Astrocyte of the cerebellum (primary cell): ENCODE measurements at regions not wholly inside any gene's neighbourhood (a gene's known extent, or its start where the extent isn't known, plus 50 kb on each side); places are given as distances from the start of the nearest gene placed in this dataset.

Experiments used
- DNase-seq: peaks from one replicate; pipeline ENCODE4 v3.0.0-alpha.2; 2011; ENCODE audit warnings: low read depth
- H3K4me3 ChIP-seq: 2 replicates; pipeline ENCODE4 v1.5.1; 2011; ENCODE audit warnings: mild to moderate bottlenecking, low read depth, low read length, moderate library complexity
- in situ Hi-C: cut with HindIII; loops from 2 replicates; pipeline ENCODE4 v1.10.0; 2017; ENCODE audit warnings: low sequenced_read_pairs
- TF ChIP-seq, protein P1 (sequence below): IDR thresholded peaks from 2 replicates; pipeline ENCODE4 v1.5.1; 2012; ENCODE audit warnings: low read length, low read depth, moderate library complexity, mild to moderate bottlenecking; ENCODE audit errors: missing control alignments

DNA sequence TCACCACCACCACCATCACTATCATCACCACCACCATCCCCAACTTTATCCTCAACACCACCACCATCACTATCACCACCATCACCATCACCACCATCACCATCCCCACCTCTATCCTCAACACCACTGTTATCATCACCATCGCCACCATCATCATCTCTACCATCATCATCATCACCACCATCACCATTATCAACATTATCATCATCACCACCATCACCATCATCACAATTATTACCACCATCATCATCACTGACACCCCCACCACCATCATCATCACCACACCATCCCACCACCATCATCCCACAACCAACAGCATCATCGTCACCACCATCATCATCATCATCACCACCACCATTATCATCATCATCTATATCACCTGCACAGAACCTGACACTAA is 188.4 kb upstream of the PWP1 start:
- in situ Hi-C loops, result no loop called here
- DNase-seq, result no peak
- H3K4me3 ChIP-seq, result no peak overlapping the region
- TF ChIP-seq, protein P1, sequence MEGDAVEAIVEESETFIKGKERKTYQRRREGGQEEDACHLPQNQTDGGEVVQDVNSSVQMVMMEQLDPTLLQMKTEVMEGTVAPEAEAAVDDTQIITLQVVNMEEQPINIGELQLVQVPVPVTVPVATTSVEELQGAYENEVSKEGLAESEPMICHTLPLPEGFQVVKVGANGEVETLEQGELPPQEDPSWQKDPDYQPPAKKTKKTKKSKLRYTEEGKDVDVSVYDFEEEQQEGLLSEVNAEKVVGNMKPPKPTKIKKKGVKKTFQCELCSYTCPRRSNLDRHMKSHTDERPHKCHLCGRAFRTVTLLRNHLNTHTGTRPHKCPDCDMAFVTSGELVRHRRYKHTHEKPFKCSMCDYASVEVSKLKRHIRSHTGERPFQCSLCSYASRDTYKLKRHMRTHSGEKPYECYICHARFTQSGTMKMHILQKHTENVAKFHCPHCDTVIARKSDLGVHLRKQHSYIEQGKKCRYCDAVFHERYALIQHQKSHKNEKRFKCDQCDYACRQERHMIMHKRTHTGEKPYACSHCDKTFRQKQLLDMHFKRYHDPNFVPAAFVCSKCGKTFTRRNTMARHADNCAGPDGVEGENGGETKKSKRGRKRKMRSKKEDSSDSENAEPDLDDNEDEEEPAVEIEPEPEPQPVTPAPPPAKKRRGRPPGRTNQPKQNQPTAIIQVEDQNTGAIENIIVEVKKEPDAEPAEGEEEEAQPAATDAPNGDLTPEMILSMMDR, result no peak

DNA sequence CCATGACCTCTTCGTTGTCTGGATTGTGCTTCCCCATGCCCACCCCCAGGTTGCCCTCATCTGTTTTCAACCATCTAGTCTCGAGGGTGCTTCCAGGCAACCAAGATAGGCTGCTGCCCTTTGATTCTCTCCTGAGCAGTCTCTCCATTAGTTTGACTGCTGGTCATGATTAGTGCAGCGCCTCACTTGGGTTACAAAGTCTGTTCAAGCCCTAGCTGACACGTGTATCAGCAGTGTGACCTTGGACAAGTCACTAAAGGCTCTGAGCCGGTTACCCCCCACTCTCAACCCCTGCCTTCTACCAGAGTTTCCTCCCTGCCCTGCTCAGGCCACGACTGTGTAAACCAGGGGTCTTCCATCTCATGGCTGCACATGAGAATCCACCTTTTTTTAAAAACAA is 185.3 kb upstream of the PWP1 start:
- TF ChIP-seq, protein P1, result no peak
- no peak for DNase-seq
- no peak overlapping the region for H3K4me3 ChIP-seq
- in situ Hi-C loops, result no loop called here

DNA sequence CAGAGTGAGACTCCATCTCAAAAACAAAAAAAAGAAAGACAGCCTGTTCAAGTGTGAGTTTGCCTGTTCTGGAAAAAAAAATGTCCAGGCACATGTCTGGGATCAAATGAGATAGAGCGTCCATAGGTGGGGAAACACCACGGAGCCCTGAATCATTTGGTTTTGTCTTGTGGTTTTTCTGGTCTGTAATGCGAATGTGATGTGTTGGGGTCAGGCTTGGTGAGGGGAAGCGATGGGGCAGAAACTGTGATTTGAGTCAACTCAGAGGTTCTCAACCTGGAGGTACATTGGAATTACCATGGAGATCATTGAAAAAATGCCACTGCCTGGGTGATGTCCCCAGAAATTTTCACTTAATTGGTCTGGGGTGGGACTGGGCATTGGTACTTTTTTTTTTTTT is 183.9 kb upstream of the PWP1 start:
- in situ Hi-C loops, result no loop called here
- H3K4me3 ChIP-seq, result no peak overlapping the region
- TF ChIP-seq, protein P1, result no peak
- no peak for DNase-seq

DNA sequence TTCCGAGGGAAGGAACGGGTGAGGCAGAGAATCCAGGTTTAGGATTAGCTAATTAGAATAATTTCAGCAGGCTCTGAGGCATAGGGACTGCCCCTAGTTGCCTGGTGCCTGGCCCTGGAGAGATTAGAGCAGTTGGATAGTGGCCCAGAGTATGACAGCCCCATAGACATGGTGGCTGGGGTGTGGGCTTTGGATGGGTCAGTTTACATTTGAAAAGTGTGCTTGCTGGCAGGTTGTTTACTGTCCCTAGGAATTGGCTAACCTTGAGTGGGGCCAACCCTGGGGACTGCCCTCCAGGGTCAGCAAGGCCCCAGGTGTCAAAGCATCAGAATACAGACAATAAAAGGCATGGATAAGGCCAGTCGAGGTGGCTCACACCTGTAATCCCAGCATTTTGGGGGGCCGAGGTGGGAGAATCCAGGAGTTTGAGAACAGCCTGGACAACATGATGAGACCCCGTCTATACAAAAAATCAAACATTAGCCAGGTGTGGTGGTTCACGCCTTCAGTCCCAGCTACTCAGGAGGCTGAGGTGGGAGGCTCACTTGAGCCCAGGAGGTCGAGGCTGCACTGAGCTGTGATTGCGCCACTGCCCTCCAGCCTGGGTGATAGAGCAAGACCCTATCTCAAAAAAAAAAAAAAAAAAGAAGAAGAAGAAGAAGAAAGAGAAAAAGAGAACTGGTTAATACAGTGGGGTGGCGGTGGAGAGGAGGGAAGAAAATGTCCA is 182.3 kb upstream of the PWP1 start:
- no peak overlapping the region for H3K4me3 ChIP-seq
- no peak for DNase-seq
- in situ Hi-C loops, result no loop called here
- TF ChIP-seq, protein P1, result no peak

DNA sequence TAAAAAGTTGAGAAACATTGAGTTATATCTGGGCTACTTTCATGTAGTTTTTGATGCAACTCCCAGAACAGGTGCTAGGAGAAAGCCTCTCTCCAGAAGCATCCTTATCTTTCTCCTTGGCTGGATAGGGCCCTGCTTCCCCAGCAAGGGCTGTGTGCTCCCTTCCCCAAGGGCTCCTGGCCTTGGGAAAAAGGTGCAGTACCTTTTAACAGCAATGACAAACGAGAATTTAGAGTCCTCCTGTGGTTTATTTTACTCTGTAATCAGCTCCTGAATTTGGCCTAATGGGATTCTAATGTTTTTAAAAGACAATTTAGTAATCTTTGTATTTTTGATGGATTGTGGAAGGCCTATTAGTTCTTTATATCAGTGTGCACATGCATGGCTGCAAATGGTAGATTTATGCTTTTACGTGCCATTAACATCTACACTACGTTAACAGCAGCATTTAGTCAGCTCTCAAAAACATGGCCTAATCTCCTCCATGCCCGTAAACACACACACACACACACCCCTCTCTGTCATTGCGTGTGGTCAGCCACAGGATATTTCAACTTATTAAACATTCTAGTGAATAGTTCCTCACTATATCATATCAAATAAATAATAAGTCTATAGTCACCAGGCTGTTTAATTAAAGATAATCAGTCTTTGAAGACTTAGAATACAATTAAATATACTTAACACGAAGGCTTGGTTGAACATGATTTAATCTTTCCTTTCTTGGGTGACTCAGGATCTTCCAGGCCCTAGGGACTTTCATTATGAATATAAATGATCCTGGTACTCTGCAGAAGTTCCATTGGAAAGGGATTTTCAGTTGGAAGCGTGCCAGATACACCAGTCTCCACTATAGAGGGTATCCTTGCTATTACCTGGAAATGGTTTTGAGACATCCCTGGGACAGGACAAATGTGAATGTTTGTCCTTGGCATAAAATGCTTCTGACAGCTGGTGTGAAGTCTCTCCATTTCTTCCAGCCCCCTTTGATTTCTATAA is 181.4 kb upstream of the PWP1 start:
- in situ Hi-C loops, result no loop called here
- DNase-seq, result no peak
- TF ChIP-seq, protein P1, result no peak
- no peak overlapping the region for H3K4me3 ChIP-seq

DNA sequence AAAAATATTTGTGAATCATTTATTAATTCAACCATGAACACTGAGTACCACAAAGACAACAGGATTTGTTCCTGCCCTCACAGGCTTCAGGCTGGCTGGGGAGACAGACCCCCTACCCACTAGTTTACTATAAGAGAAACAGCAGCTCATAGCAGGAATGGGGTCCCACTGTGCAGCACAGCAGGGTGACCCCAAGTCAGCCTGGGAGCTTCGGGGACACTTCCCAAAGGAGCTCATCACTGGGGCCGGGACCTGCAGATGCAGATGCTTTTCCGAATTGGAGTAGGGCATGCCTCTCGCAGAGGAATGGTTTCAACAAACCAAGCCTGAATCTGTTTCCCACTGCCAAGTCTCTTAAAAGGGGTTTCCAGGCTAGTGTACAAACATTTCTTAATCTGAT is 176.2 kb upstream of the PWP1 start:
- no peak overlapping the region for H3K4me3 ChIP-seq
- TF ChIP-seq, protein P1, result no peak
- in situ Hi-C loops, result no loop called here
- DNase-seq, result no peak
